ENCODE measurements at regions not wholly inside any gene's neighbourhood (a gene's known extent, or its start where the extent isn't known, plus 50 kb on each side); places are given as distances from the start of the nearest gene placed in this dataset.

DNA sequence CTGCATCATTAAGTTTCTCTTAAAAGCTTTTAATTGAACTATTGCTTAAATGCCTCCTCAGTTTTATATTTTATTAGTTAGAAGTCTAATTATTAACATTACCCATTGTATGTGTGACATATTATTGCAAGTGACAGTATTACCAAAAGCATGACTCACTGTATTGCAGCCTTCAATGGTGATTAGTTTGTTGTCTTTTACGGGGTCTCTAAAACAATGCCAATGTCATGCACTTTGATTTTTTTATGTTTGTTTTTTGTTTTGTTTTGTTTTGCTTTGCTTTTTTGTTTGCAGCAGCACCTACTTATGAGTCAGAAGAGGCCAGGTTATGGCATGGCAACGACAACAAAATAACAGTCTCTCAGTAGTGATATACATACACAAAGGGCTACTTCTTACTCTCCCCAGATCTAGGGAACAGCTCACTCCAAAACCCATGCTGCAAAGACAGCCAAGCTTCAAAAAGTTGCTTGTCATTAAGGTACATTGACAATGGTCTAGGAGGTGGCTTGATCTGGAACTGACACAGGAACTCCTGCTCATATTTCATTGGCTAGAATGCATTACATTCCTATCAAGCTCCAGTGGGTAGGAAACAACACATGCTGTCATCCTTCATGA lies 293.7 kb upstream of the POM121L12 start:
- Histone ChIP-seq H4K8ac (ENCODE audit: extremely low read depth, insufficient read depth, low read length) (no peak overlapping the region), H4K20me1 (replicated peaks in 1 of 2; ENCODE audit: control insufficient read depth in 1 of 2, insufficient read depth in 2 of 2, low read length in 2 of 2) (no peaks in the 10 kb centered on the region), H3K56ac (replicated peaks; ENCODE audit: insufficient read length, low read depth, low read length) (no peak overlapping the region), H3K79me2 (ENCODE audit: control insufficient read depth in 1 of 2, insufficient read depth in 2 of 2, low read length in 2 of 2) (no peaks in the 10 kb centered on the region), H2AFZ (ENCODE audit: low read length) (no peak overlapping the region), H3K9me3 (ENCODE audit: insufficient read depth in 2 of 2, low read depth in 1 of 2, low read length in 1 of 2) (no peaks in the 10 kb centered on the region), H4K5ac (ENCODE audit: insufficient read length, low read depth, low read length) (no peak overlapping the region), H3K27ac (ENCODE audit: low read depth, low read length) (no peak overlapping the region), H3K14ac (ENCODE audit: insufficient read length) (no peak overlapping the region), H3K9ac (replicated peaks in 1 of 4; ENCODE audit: extremely low read depth in 1 of 4, low read depth in 3 of 4, low read length in 3 of 4) (no peak overlapping the region), H3K23me2 (ENCODE audit: low read depth, low read length) (no peaks in the 10 kb centered on the region), H4K91ac (replicated peaks; ENCODE audit: insufficient read length, low read length) (no peak overlapping the region), H2AK5ac (ENCODE audit: low read depth, low read length) (no peak overlapping the region), H2BK120ac (replicated peaks; ENCODE audit: low read depth, low read length) (no peak overlapping the region), H3K4me2 (ENCODE audit: insufficient read depth in 1 of 2, low read depth in 2 of 2, low read length in 2 of 2) (no peak overlapping the region), H3K27me3 (replicated peaks in 1 of 4; ENCODE audit: control insufficient read depth in 3 of 4, extremely low read depth in 1 of 4, insufficient read depth in 3 of 4, low read length in 3 of 4) (no peaks in the 10 kb centered on the region), H3K18ac (ENCODE audit: extremely low read depth, low read length) (no peak overlapping the region), H3K4me3 (ENCODE audit: extremely low read depth in 1 of 4, insufficient read depth in 2 of 4, low read depth in 3 of 4, low read length in 4 of 4) (no peak overlapping the region), H2BK5ac (ENCODE audit: low read depth, low read length) (no peak overlapping the region), H3K23ac (ENCODE audit: insufficient read length) (no peak overlapping the region), H2BK12ac (ENCODE audit: low read depth, low read length) (no peak overlapping the region), H3K79me1 (ENCODE audit: low read depth, low read length) (no peaks in the 10 kb centered on the region), H2BK20ac (ENCODE audit: low read length) (no peak overlapping the region), H3K4ac (replicated peaks; ENCODE audit: insufficient read length, low read depth, low read length) (no peak overlapping the region), H3K36me3 (ENCODE audit: control insufficient read depth in 2 of 4, insufficient read depth in 4 of 4, low read length in 3 of 4) (no peaks in the 10 kb centered on the region), H3K4me1 (replicated peaks in 1 of 4; ENCODE audit: control insufficient read depth in 3 of 4, insufficient read depth in 4 of 4, low read length in 3 of 4) (no peaks in the 10 kb centered on the region), H2BK15ac (ENCODE audit: low read length) (no peak overlapping the region)
- DNase-seq (ENCODE audit: low read depth in 1 of 2, low spot score in 2 of 2), result no peak
- POLR2A ChIA-PET (ENCODE audit: partially characterized antibody), result no interaction called here
- CTCF ChIA-PET (ENCODE audit: partially characterized antibody), result no interaction called here
- 95% methylated on average over 2 of the region's 2 CpGs; no CpG with 5 or more reads in 1 of the 2 experiments for WGBS, 2 experiments (ENCODE audit: extremely low coverage in 1 of 2, insufficient coverage in 1 of 2, insufficient read length in 1 of 2, insufficient replicate concordance in 2 of 2, low coverage in 1 of 2, low lambda C conversion rate in 2 of 2, missing lambda C conversion rate in 1 of 2)
- TF ChIP-seq CHD1 (IDR thresholded peaks at IDR 0.05; ENCODE audit: low read depth, low read length) (no peak), POLR2A (IDR thresholded peaks at IDR 0.05; ENCODE audit: control extremely low read depth in 1 of 2, low read depth in 2 of 2, low read length in 2 of 2) (no peak), TAF7 (optimal IDR thresholded peaks at IDR 0.05; ENCODE audit: borderline replicate concordance, low read depth, low read length) (no peak)
- FAIRE-seq, result no peak

Data from H1 (cell line).